ENCODE measurements at regions not wholly inside any gene's neighbourhood (a gene's known extent, or its start where the extent isn't known, plus 50 kb on each side); places are given as distances from the start of the nearest gene placed in this dataset.
A peak's percentile ranks its signal among the peaks of the same experiment; 100 is the strongest.

- H3K27ac Mint-ChIP-seq: no peak overlapping the region
- H3K36me3 Mint-ChIP-seq (ENCODE audit: low read depth): no peaks in the 10 kb centered on the region
- TF ChIP-seq CTCF (IDR thresholded peaks at IDR 0.05): no peak
- no peaks in the 10 kb centered on the region for H3K27me3 Mint-ChIP-seq (ENCODE audit: low read depth, poor library complexity)
- H3K9me3 Mint-ChIP-seq: no peaks in the 10 kb centered on the region
- H3K4me3 Mint-ChIP-seq: no peak overlapping the region
- no peak for DNase-seq
- H3K4me1 Mint-ChIP-seq: peaks cover 15% of the 10 kb centered on the region
These were observed 602.9 kb upstream of the GHITM start for GRCh38 chr10:83536426-83536825.

- no peak for TF ChIP-seq CTCF (IDR thresholded peaks at IDR 0.05)
- Mint-ChIP-seq H3K36me3 (ENCODE audit: low read depth) (no peaks in the 10 kb centered on the region), H3K4me3 (no peak overlapping the region), H3K27ac (no peak overlapping the region), H3K9me3 (no peaks in the 10 kb centered on the region), H3K27me3 (ENCODE audit: low read depth, poor library complexity) (no peaks in the 10 kb centered on the region), H3K4me1 (peaks cover 24% of the 10 kb centered on the region)
- DNase-seq: no peak
These were observed 601.3 kb upstream of the GHITM start for GRCh38 chr10:83538047-83538446.

GRCh38 chr10:83539528-83540308, 599.6 kb upstream of the GHITM start:
- Mint-ChIP-seq H3K4me3 (no peak overlapping the region), H3K27ac (peak overlapping the region; percentile 4), H3K4me1 (peaks cover 36% of the 10 kb centered on the region), H3K36me3 (ENCODE audit: low read depth) (no peaks in the 10 kb centered on the region), H3K27me3 (ENCODE audit: low read depth, poor library complexity) (no peaks in the 10 kb centered on the region), H3K9me3 (no peaks in the 10 kb centered on the region)
- peak; percentile 29 for DNase-seq
- no peak for TF ChIP-seq CTCF (IDR thresholded peaks at IDR 0.05)

- no peaks in the 10 kb centered on the region for H3K36me3 Mint-ChIP-seq (ENCODE audit: low read depth)
- no peak overlapping the region for H3K27ac Mint-ChIP-seq
- DNase-seq: no peak
- no peaks in the 10 kb centered on the region for H3K27me3 Mint-ChIP-seq (ENCODE audit: low read depth, poor library complexity)
- H3K9me3 Mint-ChIP-seq: no peaks in the 10 kb centered on the region
- TF ChIP-seq CTCF (IDR thresholded peaks at IDR 0.05): no peak
- no peak overlapping the region for H3K4me3 Mint-ChIP-seq
- peaks cover 43% of the 10 kb centered on the region for H3K4me1 Mint-ChIP-seq
These were observed 598.3 kb upstream of the GHITM start for GRCh38 chr10:83541046-83541445.

- H3K27ac Mint-ChIP-seq: peak overlapping the region; percentile 49
- TF ChIP-seq CTCF (IDR thresholded peaks at IDR 0.05): no peak
- H3K9me3 Mint-ChIP-seq: no peaks in the 10 kb centered on the region
- no peak for DNase-seq
- H3K4me1 Mint-ChIP-seq: peaks cover 47% of the 10 kb centered on the region
- no peaks in the 10 kb centered on the region for H3K36me3 Mint-ChIP-seq (ENCODE audit: low read depth)
- H3K27me3 Mint-ChIP-seq (ENCODE audit: low read depth, poor library complexity): no peaks in the 10 kb centered on the region
- no peak overlapping the region for H3K4me3 Mint-ChIP-seq
These were observed 596.4 kb upstream of the GHITM start for GRCh38 chr10:83542774-83543411.
